SK-N-SH (cell line): ENCODE measurements at regions not wholly inside any gene's neighbourhood (a gene's known extent, or its start where the extent isn't known, plus 50 kb on each side); places are given as distances from the start of the nearest gene placed in this dataset.
"Not testable (repeated sequence)": the region's sequence is repeated elsewhere in the genome, so short reads cannot be mapped to it uniquely, and the experiment has no call there.

Experiments
- CTCF ChIA-PET: fragments of 300-600, 350-600 bp; formaldehyde crosslinking; extraction: SDS; loops from one replicate; lab custom pipeline; 2021; lab: Yijun Ruan, JAX
- POLR2A ChIA-PET: fragments of 350-600 bp; sonication (Branson Sonifier 250); formaldehyde crosslinking; extraction: SDS; loops from one replicate; lab custom pipeline; 2020; ENCODE audit warnings: antibody characterized with exemption, inconsistent platforms; lab: Yijun Ruan, JAX
- DNase-seq: peaks from one replicate; pipeline ENCODE4 v3.0.0; 2012
- H2AFZ ChIP-seq: fragments of 200-600 bp; sonication (generic); 2 replicates; pipeline ENCODE4 v1.8.1; 2016; ENCODE audit warnings: antibody characterized with exemption, mild to moderate bottlenecking, low read depth
- H3F3A ChIP-seq: fragments of 200-600 bp; sonication (generic); replicated peaks from 2 replicates; pipeline ENCODE3; 2016; ENCODE audit warnings: antibody characterized with exemption, mild to moderate bottlenecking; ENCODE audit not compliant: insufficient read depth
- H3K27ac ChIP-seq, 2 experiments: fragments of 200-500 bp in 1 of 2; fragments of 200-600 bp in 1 of 2; sonication (Bioruptor generic) in 1 of 2; sonication (generic), shearing (Covaris generic) in 1 of 2; 2 replicates each; pipeline versions ENCODE4 v1.5.1 to v1.6.1; 2014 to 2016; ENCODE audit warnings: low read depth in 2 of 2, inconsistent platforms in 1 of 2, low read length in 1 of 2, mild to moderate bottlenecking in 1 of 2, mixed read lengths in 1 of 2
- H3K27me3 ChIP-seq: fragments of 200-600 bp; sonication (generic), shearing (Covaris generic); 2 replicates; pipeline ENCODE4 v1.6.1; 2016; ENCODE audit warnings: mixed run types; ENCODE audit not compliant: insufficient read depth
- H3K36me3 ChIP-seq, 2 experiments: fragments of 200-500 bp in 1 of 2; fragments of 200-600 bp in 1 of 2; sonication (Bioruptor generic) in 1 of 2; sonication (generic) in 1 of 2; replicated peaks in 1 of 2; 2 replicates each; pipeline versions ENCODE3 to v1.5.1; 2014 to 2016; ENCODE audit warnings: low read length in 1 of 2, mild to moderate bottlenecking in 1 of 2; ENCODE audit not compliant: insufficient read depth in 2 of 2, control insufficient read depth in 1 of 2
- H3K4me1 ChIP-seq, 2 experiments: fragments of 200-500 bp in 1 of 2; fragments of 200-600 bp in 1 of 2; sonication (Bioruptor generic) in 1 of 2; sonication (generic), shearing (Covaris generic) in 1 of 2; 2 replicates each; pipeline versions ENCODE4 v1.5.1 to v1.6.1; 2014 to 2016; ENCODE audit warnings: low read depth in 1 of 2, low read length in 1 of 2, mixed run types in 1 of 2; ENCODE audit not compliant: insufficient read depth in 2 of 2, control insufficient read depth in 1 of 2
- H3K4me2 ChIP-seq: fragments of 200-600 bp; sonication (generic), shearing (Covaris generic); 2 replicates; pipeline ENCODE4 v1.6.1; 2017; ENCODE audit warnings: mixed run types
- H3K4me3 ChIP-seq, 2 experiments: fragments of 200-500 bp in 1 of 2; fragments of 200-600 bp in 1 of 2; sonication (Bioruptor generic) in 1 of 2; sonication (generic), shearing (Covaris generic) in 1 of 2; 2 replicates each; pipeline versions ENCODE4 v1.5.1 to v1.8.1; 2014 to 2016; ENCODE audit warnings: low read depth in 2 of 2, inconsistent platforms in 1 of 2, low read length in 1 of 2, mild to moderate bottlenecking in 1 of 2, mixed read lengths in 1 of 2, moderate library complexity in 1 of 2
- H3K79me2 ChIP-seq: fragments of 200-600 bp; sonication (generic); 2 replicates; pipeline ENCODE4 v1.8.1; 2017; ENCODE audit warnings: mild to moderate bottlenecking; ENCODE audit not compliant: insufficient read depth
- H3K9ac ChIP-seq: fragments of 200-600 bp; sonication (generic); 2 replicates; pipeline ENCODE4 v1.6.1; 2017; ENCODE audit warnings: mixed run types
- H3K9me2 ChIP-seq: fragments of 200-600 bp; sonication (generic); 2 replicates; pipeline ENCODE4 v1.6.1; 2017; ENCODE audit warnings: mixed run types
- H3K9me3 ChIP-seq: fragments of 200-600 bp; sonication (generic); 2 replicates; pipeline ENCODE4 v1.6.1; 2017; ENCODE audit warnings: mixed run types, mild to moderate bottlenecking, moderate library complexity
- H4K20me1 ChIP-seq: fragments of 200-600 bp; sonication (generic); 2 replicates; pipeline ENCODE4 v1.6.1; 2017; ENCODE audit warnings: mild to moderate bottlenecking, mixed run types; ENCODE audit not compliant: insufficient read depth
- EZH2phosphoT487 ChIP-seq: fragments of 200-600 bp; sonication (generic); IDR thresholded peaks from 2 replicates; pipeline ENCODE4 v1.6.1; 2017; ENCODE audit warnings: low read depth, mixed run types, mild to moderate bottlenecking, antibody characterized with exemption, moderate library complexity, borderline replicate concordance
- FOXM1 ChIP-seq: IDR thresholded peaks from 2 replicates; pipeline ENCODE4 v1.4.0; 2012; ENCODE audit warnings: low read depth, mild to moderate bottlenecking
- GATA2 ChIP-seq: sonication (generic); formaldehyde crosslinking; IDR thresholded peaks from 2 replicates; pipeline ENCODE4 v1.5.0; 2020; ENCODE audit warnings: mild to moderate bottlenecking, missing genetic modification reagents
- IRF3 ChIP-seq: fragments of 150-350 bp; IDR thresholded peaks from 2 replicates; pipeline ENCODE4 v1.6.1; 2016; ENCODE audit warnings: mild to moderate bottlenecking, low read depth, low read length
- MXI1 ChIP-seq: IDR thresholded peaks from 2 replicates; pipeline ENCODE4 v1.6.1; 2012; ENCODE audit warnings: mild to moderate bottlenecking, low read depth, low read length, improper control_type of control experiment
- NFIC ChIP-seq: IDR thresholded peaks from 2 replicates; pipeline ENCODE4 v1.4.0; 2012; ENCODE audit warnings: borderline replicate concordance
- PBX3 ChIP-seq: IDR thresholded peaks from 2 replicates; pipeline ENCODE4; 2012
- REST ChIP-seq: IDR thresholded peaks from 2 replicates; pipeline ENCODE4 v1.6.1; 2012; ENCODE audit warnings: mild to moderate bottlenecking, low read depth, low read length, moderate library complexity
- RXRA ChIP-seq: IDR thresholded peaks from 2 replicates; pipeline ENCODE4 v1.4.0; 2012; ENCODE audit warnings: low read depth, mild to moderate bottlenecking, borderline replicate concordance
- SIN3A ChIP-seq: IDR thresholded peaks from 2 replicates; pipeline ENCODE4 v1.6.1; 2012; ENCODE audit warnings: low read depth, mild to moderate bottlenecking, low read length, moderate library complexity, borderline replicate concordance
- TCF12 ChIP-seq: IDR thresholded peaks from 2 replicates; pipeline ENCODE4 v1.4.0; 2012
- YY1 ChIP-seq: IDR thresholded peaks from 2 replicates; pipeline ENCODE4 v1.4.0; 2012; ENCODE audit warnings: low read depth, mild to moderate bottlenecking
- WGBS: methylation state at CpG from one replicate; pipeline ENCODE4 v1.1.6; 2017; ENCODE audit warnings: low lambda C conversion rate; 5-methylcytosine and 5-hydroxymethylcytosine counted together
- TF ChIP-seq, protein P1 (sequence below): IDR thresholded peaks from 2 replicates; pipeline ENCODE4 v1.4.0; 2012; ENCODE audit warnings: low read depth, borderline replicate concordance

DNA sequence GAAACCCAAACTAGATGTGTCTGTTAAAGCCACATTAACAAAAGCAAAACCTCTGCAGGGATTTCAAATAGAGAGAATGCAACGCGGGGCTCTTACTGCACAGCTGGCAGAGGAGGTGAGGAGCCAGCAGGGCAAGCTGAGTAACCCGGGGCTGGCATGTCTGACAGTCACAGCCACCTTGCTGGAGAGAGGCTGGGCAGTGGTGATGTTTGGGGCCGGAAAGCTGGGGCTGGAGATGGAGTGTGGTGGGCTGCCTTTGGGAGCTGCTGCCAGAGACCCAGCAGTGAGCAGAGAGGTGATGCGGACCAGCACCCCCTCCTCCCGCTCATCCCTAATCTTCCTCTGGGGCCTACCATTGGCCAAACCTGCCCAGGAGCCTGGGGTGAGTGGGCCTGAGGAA lies 204.5 kb upstream of the ARL4C start:
- Histone ChIP-seq H3K4me1 (no peaks in the 10 kb centered on the region; a peak in 1 of 4 replicates), H3K27ac (no peak overlapping the region), H3K36me3 (no peaks in the 10 kb centered on the region), H3K4me2 (no peak overlapping the region), H3K79me2 (no peaks in the 10 kb centered on the region), H3K9me3 (no peaks in the 10 kb centered on the region), H3F3A (no peaks in the 10 kb centered on the region), H4K20me1 (no peaks in the 10 kb centered on the region), H3K4me3 (no peak overlapping the region), H2AFZ (no peak overlapping the region), H3K9me2 (no peaks in the 10 kb centered on the region), H3K9ac (no peak overlapping the region), H3K27me3 (no peaks in the 10 kb centered on the region)
- TF ChIP-seq SIN3A, result no peak
- TF ChIP-seq GATA2 (CRISPR knock-in tag), result no peak
- TF ChIP-seq, protein P1, sequence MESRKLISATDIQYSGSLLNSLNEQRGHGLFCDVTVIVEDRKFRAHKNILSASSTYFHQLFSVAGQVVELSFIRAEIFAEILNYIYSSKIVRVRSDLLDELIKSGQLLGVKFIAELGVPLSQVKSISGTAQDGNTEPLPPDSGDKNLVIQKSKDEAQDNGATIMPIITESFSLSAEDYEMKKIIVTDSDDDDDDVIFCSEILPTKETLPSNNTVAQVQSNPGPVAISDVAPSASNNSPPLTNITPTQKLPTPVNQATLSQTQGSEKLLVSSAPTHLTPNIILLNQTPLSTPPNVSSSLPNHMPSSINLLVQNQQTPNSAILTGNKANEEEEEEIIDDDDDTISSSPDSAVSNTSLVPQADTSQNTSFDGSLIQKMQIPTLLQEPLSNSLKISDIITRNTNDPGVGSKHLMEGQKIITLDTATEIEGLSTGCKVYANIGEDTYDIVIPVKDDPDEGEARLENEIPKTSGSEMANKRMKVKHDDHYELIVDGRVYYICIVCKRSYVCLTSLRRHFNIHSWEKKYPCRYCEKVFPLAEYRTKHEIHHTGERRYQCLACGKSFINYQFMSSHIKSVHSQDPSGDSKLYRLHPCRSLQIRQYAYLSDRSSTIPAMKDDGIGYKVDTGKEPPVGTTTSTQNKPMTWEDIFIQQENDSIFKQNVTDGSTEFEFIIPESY, result no peak
- no peak for TF ChIP-seq YY1
- TF ChIP-seq MXI1, result no peak
- TF ChIP-seq IRF3, result no peak
- TF ChIP-seq EZH2phosphoT487, result no peak
- CTCF ChIA-PET, result no interaction called here
- 86% methylated on average over 5 of the region's 6 CpGs for WGBS
- no peak for DNase-seq
- POLR2A ChIA-PET, result no interaction called here

- no peak for DNase-seq
- H3K9me2 ChIP-seq, result no peaks in the 10 kb centered on the region
- no peak overlapping the region for H3K4me2 ChIP-seq
- no peak overlapping the region for H3K4me3 ChIP-seq
- H3K27me3 ChIP-seq, result no peaks in the 10 kb centered on the region
- no peaks in the 10 kb centered on the region for H4K20me1 ChIP-seq
- 80% methylated on average over 2 of the region's 4 CpGs for WGBS
- H3K4me1 ChIP-seq, result no peaks in the 10 kb centered on the region; a peak in 1 of 4 replicates
- H2AFZ ChIP-seq, result no peak overlapping the region
- CTCF ChIA-PET, result no interaction called here
- POLR2A ChIA-PET, result no interaction called here
- H3K9ac ChIP-seq, result no peak overlapping the region
- no peaks in the 10 kb centered on the region for H3K79me2 ChIP-seq
- H3F3A ChIP-seq, result no peaks in the 10 kb centered on the region
- H3K9me3 ChIP-seq, result no peaks in the 10 kb centered on the region
- TF ChIP-seq REST, result no peak
- TF ChIP-seq RXRA, result no peak
- no peak for TF ChIP-seq FOXM1
- no peak for TF ChIP-seq IRF3
- no peak for TF ChIP-seq NFIC
- no peak for TF ChIP-seq TCF12
- no peak for TF ChIP-seq PBX3
- TF ChIP-seq, all 33 proteins: peak for 0
- no peaks in the 10 kb centered on the region for H3K36me3 ChIP-seq
- H3K27ac ChIP-seq, result no peak overlapping the region
Measured at GRCh38 chr2:234699456-234699855, 202.6 kb upstream of the ARL4C start.

DNA sequence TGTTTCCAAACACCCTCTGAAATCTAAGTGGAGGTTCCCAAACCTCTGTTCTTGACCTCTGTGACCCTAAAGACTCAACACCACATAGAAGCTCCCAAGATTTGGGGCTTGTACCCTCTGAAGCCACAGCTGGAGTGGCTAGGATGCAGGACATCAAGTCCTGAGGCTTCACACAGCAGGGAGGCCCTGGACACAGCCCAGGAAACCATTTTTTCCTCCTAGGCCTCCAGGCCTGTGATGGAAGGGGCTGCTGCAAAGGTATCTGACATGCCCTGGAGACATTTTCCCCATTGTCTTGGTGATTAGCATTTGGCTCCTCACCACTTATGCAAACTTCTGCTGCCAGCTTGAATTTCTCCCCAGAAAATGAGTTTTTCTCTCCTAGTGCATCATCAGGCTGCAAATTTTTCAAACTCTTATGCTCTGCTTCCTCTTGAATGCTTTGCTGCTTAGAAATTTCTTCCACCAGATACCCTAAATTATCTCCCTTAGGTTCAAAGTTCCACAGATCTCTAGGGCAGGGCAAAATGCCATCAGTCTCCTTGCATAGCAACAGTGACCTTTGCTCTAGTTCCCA lies 200.5 kb upstream of the ARL4C start:
- DNase-seq, H3K4me2 ChIP-seq, H3K9me2 ChIP-seq, H4K20me1 ChIP-seq, CTCF ChIA-PET, POLR2A ChIA-PET, H3K27me3 ChIP-seq, H3K4me3 ChIP-seq, H3K79me2 ChIP-seq, H3F3A ChIP-seq, H3K9me3 ChIP-seq, H3K36me3 ChIP-seq, H3K4me1 ChIP-seq, H3K9ac ChIP-seq, H3K27ac ChIP-seq, H2AFZ ChIP-seq: not testable (repeated sequence)
